ENCODE measurements at regions not wholly inside any gene's neighbourhood (a gene's known extent, or its start where the extent isn't known, plus 50 kb on each side); places are given as distances from the start of the nearest gene placed in this dataset.

DNA sequence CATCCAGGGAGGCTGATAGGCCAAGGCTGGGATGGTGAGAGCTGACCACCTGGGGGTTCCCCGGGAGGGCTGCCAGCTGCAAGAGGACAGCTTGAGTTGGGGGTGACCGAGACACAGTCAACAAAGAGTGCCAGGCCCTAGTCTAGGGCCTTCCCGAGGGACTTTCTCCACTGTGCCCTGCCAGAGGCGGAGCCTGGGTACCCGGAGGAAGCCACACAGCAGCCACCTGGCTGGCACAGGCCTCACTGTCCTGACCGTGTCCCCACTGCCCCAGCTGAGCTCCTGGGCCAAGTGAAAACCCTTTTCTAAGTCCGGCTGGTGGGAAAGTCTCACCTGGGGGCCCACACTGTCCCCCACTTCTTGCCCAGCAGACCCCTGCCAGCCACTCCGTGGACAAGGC, 71.9 kb upstream of the GSE1 start:
- H3K4me3 ChIP-seq (ENCODE audit: low read length) = no peak overlapping the region
- TF ChIP-seq, protein P1, sequence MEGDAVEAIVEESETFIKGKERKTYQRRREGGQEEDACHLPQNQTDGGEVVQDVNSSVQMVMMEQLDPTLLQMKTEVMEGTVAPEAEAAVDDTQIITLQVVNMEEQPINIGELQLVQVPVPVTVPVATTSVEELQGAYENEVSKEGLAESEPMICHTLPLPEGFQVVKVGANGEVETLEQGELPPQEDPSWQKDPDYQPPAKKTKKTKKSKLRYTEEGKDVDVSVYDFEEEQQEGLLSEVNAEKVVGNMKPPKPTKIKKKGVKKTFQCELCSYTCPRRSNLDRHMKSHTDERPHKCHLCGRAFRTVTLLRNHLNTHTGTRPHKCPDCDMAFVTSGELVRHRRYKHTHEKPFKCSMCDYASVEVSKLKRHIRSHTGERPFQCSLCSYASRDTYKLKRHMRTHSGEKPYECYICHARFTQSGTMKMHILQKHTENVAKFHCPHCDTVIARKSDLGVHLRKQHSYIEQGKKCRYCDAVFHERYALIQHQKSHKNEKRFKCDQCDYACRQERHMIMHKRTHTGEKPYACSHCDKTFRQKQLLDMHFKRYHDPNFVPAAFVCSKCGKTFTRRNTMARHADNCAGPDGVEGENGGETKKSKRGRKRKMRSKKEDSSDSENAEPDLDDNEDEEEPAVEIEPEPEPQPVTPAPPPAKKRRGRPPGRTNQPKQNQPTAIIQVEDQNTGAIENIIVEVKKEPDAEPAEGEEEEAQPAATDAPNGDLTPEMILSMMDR (conservative IDR thresholded peaks at IDR 0.05; ENCODE audit: low read depth, low read length) = no peak
- no peak for DNase-seq (ENCODE audit: low read depth)

DNA sequence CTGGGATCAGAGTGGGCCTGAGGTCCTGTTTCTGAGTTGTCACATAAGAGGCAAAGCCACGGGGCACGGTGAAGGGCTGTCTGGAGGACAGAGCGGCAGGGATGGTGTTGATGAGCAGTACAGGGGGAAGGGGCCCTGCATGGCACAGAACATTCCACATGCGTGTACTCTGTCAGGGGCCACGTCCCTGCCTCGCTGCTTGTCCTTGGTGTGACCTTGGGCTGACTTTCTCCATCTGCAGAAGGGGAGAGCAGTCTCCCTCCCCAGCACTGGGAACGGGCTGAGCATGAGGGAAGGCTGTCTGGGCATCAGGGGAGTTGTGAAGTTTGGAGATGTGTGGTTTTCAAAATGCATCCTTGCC, 71.5 kb upstream of the GSE1 start:
- H3K4me3 ChIP-seq (ENCODE audit: low read length) = no peak overlapping the region
- no peak for DNase-seq (ENCODE audit: low read depth)
- TF ChIP-seq, protein P1 (conservative IDR thresholded peaks at IDR 0.05; ENCODE audit: low read depth, low read length) = no peak

DNA sequence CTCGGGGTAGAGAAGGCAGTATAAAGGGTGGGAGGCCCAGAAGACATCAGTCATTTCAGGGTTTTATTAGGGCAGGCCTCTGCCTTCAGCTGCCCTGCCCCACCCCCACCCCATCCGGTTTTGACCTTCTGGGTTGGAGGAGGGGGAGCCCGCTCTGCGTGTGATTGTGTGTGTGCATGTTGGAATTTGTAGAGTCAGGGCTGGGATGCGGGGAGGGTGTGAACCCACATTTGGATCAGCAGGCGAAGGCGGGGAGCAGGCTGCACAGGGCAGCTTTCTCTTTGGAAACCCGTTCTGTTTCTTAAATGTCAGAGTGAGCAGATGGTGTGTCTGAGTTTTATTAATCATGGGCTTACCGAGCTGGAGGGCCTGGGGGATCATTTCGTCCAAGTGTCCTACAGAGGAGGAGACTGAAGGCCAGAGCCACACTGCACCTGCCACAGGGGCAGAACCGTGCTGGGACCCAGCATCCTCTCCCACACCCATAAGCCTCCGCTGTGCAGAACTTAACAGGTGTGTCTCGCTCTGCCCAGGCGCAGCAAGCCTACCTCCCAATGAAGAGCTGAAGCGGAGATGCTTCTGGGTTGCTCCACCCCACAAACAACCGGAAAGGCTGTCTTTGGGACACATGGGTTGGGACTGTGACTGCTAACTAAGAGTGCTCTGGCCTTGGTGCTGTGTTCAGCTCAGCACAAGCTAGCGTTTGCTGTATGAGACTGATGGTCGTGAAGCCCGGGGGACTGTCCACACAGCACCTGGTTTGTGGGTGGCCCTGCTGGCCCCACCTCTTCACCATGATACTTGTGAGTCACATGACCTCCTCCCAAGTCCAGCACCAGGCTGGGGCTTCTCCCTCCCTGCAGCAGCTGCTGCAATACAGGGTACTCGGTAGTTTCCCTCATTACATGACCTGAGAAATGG, 70.9 kb upstream of the GSE1 start:
- no peak for DNase-seq (ENCODE audit: low read depth)
- H3K4me3 ChIP-seq (ENCODE audit: low read length) = no peak overlapping the region
- TF ChIP-seq, protein P1 (conservative IDR thresholded peaks at IDR 0.05; ENCODE audit: low read depth, low read length) = no peak

DNA sequence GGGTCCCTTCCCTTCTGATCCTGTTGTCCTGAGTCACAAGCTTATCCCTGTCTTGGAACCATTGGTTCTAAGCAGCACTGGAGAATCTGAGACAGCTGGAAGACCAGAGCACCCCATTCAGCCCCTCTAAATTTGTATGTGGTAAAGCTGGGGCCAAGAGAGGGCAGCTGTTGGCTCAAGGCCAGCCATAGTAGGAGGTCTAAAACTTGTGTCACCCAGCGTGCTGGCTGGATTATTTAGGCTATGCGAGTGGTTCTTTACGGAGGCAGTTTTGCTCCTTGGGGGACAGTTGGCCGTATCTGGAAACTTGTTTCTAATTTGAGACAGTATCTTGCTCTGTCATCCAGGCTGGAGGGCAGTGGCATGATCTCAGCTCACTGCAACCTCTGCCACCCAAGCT, 69.6 kb upstream of the GSE1 start:
- no peak overlapping the region for H3K4me3 ChIP-seq (ENCODE audit: low read length)
- no peak for DNase-seq (ENCODE audit: low read depth)
- TF ChIP-seq, protein P1 (conservative IDR thresholded peaks at IDR 0.05; ENCODE audit: low read depth, low read length) = no peak

DNA sequence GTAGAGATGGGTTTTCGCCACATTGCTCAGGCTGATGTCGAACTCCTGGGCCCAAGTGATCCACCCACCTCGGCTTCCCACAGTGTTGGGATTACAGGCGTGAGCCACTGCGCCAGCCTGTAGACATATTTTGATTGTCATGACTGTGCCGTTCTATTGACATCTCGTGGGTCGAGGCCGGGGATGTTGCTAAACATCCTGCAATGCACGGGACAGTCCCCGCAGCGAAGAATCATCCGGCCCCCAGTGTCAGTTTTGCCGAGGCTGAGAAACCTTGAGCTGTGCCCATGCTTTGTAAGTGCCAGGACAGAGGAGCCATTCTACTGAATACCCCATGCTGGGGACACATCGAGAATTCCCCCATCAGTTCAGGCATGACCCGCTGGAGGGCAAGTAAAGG, 69.1 kb upstream of the GSE1 start:
- H3K4me3 ChIP-seq (ENCODE audit: low read length) = no peak overlapping the region
- no peak for DNase-seq (ENCODE audit: low read depth)
- TF ChIP-seq, protein P1 (conservative IDR thresholded peaks at IDR 0.05; ENCODE audit: low read depth, low read length) = no peak

DNA sequence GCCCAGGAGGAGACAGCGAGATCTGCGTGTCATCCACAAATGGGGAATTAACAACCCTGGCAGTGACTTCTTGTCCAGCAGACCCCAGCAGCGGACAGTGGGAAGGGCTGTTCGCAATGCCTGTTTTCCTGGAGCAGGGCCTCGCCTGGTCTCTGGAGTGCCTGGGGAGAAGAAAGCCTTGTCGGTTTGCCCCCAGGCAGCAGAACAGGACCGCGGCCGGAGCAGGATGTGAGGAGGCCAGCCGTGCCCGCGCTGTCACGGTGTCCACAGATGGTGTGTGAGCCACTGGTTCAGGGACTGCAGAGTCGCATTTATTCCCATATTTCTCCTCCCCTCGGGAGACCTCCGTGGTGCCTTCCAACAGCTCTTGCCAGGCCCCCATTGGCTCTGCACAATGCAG, 68.5 kb upstream of the GSE1 start:
- H3K4me3 ChIP-seq (ENCODE audit: low read length) = no peak overlapping the region
- TF ChIP-seq, protein P1 (conservative IDR thresholded peaks at IDR 0.05; ENCODE audit: low read depth, low read length) = no peak
- DNase-seq (ENCODE audit: low read depth) = no peak

DNA sequence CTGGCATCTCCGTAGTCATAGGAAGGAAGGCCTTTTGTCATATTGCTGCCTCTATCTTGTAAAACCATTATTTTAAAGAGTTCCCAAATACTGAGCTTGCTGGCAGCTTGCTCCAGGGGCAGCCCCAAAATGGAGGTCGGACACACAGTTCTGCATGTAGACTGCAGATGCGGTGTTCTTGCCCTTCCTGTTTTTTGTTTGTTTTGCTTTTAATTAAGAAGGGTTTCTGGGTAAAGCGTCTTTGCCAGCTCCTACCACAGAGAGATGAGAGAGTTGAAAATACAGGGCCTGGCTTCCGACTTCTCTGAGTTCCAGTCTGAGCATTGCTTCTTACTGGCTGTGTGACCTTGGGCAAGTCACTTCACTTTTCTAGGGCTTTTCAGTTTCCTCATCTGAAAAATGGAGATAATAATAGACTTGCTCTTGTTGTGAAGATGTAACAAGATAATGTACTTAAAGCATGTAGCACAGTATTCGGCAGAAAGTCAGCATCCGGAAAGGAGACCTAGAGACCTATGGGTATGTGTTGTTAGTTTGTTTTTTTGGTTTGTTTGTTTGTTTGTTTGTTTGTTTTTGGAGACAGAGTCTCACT, 67.8 kb upstream of the GSE1 start:
- TF ChIP-seq, protein P1 (conservative IDR thresholded peaks at IDR 0.05; ENCODE audit: low read depth, low read length) = no peak
- no peak overlapping the region for H3K4me3 ChIP-seq (ENCODE audit: low read length)
- no peak for DNase-seq (ENCODE audit: low read depth)
